Endothelial cell (in vitro differentiated cells): ENCODE measurements at regions not wholly inside any gene's neighbourhood (a gene's known extent, or its start where the extent isn't known, plus 50 kb on each side); places are given as distances from the start of the nearest gene placed in this dataset.

Experiments
- DNase-seq: peaks from one replicate; pipeline ENCODE4 v3.0.0; 2021; ENCODE audit warnings: low spot score
- H3K27ac Mint-ChIP-seq: one replicate; pipeline ENCODE4 v1.8.0; 2021; ENCODE audit warnings: mixed read lengths, inconsistent platforms; ENCODE audit not compliant: unreplicated experiment
- H3K27me3 Mint-ChIP-seq: one replicate; pipeline ENCODE4 v1.8.0; 2021; ENCODE audit warnings: mild to moderate bottlenecking, moderate library complexity, mixed read lengths, inconsistent platforms; ENCODE audit not compliant: unreplicated experiment
- H3K36me3 Mint-ChIP-seq: one replicate; pipeline ENCODE4 v1.8.0; 2021; ENCODE audit warnings: mild to moderate bottlenecking, low read depth, mixed read lengths, inconsistent platforms; ENCODE audit not compliant: unreplicated experiment
- H3K4me1 Mint-ChIP-seq: one replicate; pipeline ENCODE4 v1.8.0; 2021; ENCODE audit warnings: mild to moderate bottlenecking, mixed read lengths, inconsistent platforms; ENCODE audit not compliant: unreplicated experiment
- H3K4me3 Mint-ChIP-seq: one replicate; pipeline ENCODE4 v1.8.0; 2021; ENCODE audit warnings: mild to moderate bottlenecking, mixed read lengths, inconsistent platforms; ENCODE audit not compliant: unreplicated experiment
- H3K9me3 Mint-ChIP-seq: one replicate; pipeline ENCODE4 v1.8.0; 2021; ENCODE audit warnings: mixed read lengths, inconsistent platforms; ENCODE audit not compliant: unreplicated experiment
- TF ChIP-seq, protein P1 (sequence below): fragments of 200-600 bp; sonication (generic); IDR thresholded peaks from one replicate; pipeline ENCODE4 v1.5.0; 2021; ENCODE audit warnings: antibody characterized with exemption; ENCODE audit not compliant: unreplicated experiment

DNA sequence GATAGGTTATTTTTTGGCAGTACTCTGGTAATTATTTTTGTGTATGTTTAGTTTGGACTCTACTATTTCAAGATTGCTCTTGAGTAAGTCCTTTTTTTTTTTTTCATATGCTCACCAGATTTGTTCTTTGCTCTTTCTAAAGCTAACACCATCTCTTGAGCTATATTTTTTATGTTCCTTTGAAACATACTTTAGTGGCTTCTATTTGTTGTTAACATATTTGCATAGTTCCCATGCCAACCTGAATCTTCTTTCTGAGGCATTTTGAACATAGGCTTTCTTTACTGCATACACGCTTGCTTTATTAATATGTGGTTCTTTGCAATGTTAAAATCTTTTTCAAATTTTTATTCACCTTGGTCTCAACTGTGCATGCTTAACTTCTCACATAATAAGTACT, 1644.9 kb downstream of the SUCLG1 start:
- no peaks in the 10 kb centered on the region for H3K9me3 Mint-ChIP-seq
- no peak overlapping the region for H3K4me3 Mint-ChIP-seq
- no peaks in the 10 kb centered on the region for H3K36me3 Mint-ChIP-seq
- H3K4me1 Mint-ChIP-seq: peaks cover 3% of the 10 kb centered on the region
- H3K27me3 Mint-ChIP-seq: no peaks in the 10 kb centered on the region
- TF ChIP-seq, protein P1, sequence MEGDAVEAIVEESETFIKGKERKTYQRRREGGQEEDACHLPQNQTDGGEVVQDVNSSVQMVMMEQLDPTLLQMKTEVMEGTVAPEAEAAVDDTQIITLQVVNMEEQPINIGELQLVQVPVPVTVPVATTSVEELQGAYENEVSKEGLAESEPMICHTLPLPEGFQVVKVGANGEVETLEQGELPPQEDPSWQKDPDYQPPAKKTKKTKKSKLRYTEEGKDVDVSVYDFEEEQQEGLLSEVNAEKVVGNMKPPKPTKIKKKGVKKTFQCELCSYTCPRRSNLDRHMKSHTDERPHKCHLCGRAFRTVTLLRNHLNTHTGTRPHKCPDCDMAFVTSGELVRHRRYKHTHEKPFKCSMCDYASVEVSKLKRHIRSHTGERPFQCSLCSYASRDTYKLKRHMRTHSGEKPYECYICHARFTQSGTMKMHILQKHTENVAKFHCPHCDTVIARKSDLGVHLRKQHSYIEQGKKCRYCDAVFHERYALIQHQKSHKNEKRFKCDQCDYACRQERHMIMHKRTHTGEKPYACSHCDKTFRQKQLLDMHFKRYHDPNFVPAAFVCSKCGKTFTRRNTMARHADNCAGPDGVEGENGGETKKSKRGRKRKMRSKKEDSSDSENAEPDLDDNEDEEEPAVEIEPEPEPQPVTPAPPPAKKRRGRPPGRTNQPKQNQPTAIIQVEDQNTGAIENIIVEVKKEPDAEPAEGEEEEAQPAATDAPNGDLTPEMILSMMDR: no peak
- no peak overlapping the region for H3K27ac Mint-ChIP-seq
- DNase-seq: no peak

DNA sequence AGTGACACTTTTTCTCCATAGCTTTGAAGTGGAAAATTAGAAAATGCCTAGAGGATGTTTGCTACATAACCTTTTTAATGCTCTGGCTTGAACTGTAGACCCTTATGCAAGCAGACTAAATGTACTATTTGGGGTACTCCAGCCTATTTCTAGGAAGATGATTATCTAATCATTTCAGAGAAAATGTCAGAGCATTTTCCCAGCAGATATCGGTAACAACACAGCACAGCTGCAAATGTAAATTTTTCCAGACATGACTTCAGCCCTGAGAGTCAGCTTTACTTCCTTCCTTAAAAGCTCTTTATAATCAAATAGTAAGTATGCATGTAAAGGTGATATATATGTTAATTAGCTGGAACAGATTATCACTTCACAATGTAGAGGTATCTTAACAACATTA, 1647.1 kb downstream of the SUCLG1 start:
- no peak for DNase-seq
- no peak overlapping the region for H3K4me3 Mint-ChIP-seq
- H3K9me3 Mint-ChIP-seq: no peaks in the 10 kb centered on the region
- H3K4me1 Mint-ChIP-seq: peaks cover 3% of the 10 kb centered on the region
- no peak overlapping the region for H3K27ac Mint-ChIP-seq
- no peaks in the 10 kb centered on the region for H3K36me3 Mint-ChIP-seq
- TF ChIP-seq, protein P1: no peak
- H3K27me3 Mint-ChIP-seq: no peaks in the 10 kb centered on the region

DNA sequence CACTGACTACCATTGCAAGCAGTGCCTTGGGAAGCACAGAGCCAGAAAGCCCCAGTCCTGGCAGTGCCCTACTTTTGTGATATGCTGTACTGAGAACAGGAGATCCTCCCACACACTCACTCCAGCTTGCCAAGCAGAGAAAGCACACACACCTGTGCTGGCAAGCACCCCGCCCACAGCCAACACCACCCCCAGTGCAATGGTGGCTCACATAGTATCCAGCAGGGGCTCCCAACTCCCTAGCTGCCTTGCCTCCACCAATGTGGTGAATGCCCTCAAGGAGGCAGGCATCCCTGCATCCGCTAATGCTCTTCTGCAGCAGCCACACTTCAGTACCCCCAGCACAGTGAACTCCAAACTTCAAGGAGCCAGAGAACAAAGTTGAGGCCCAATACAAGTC, 1655.8 kb downstream of the SUCLG1 start:
- no peak for DNase-seq
- Mint-ChIP-seq H3K9me3 (no peaks in the 10 kb centered on the region), H3K27ac (no peak overlapping the region), H3K4me3 (no peak overlapping the region), H3K36me3 (no peaks in the 10 kb centered on the region), H3K27me3 (no peaks in the 10 kb centered on the region), H3K4me1 (no peaks in the 10 kb centered on the region)
- TF ChIP-seq, protein P1: no peak

DNA sequence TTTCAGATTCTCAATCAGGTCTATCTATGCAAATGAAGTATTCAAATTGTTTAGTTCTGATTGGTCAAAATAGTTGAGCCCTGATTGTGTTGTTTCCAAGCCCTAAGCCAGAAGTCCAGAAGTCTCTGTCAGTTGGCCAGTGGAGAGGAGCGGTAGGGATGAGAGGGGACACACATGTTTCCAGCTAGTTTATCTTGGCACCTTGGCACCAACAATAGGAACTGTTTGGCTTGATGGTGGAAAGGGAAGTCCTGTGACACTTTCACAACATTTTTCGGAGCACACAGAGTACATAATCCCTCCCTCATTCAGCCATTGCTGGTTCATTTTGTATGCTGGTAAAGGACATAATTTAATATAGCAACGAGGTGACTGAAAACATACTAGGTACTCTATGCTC, 1661.6 kb downstream of the SUCLG1 start:
- Mint-ChIP-seq H3K27me3 (no peaks in the 10 kb centered on the region), H3K9me3 (no peaks in the 10 kb centered on the region), H3K4me1 (no peaks in the 10 kb centered on the region), H3K36me3 (no peaks in the 10 kb centered on the region), H3K4me3 (no peak overlapping the region), H3K27ac (no peak overlapping the region)
- DNase-seq: no peak
- TF ChIP-seq, protein P1: no peak

DNA sequence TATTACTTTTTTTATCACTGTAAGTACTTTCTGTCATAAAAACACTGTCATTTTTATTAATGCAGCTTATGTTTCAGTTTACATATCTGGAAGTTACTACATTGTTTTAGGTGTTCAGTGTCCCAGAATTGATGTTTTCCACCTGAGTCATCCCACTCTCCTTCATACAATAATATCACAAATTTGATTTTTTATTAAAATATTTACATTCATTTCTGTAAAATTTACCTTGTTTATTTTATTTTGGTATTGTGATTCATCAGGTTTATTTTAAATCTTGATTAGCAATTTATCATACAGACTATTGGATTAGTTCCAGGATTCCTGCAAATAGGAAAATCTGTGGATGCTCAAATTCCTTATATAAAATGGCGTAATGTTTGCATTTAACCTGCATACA, 1662.9 kb downstream of the SUCLG1 start:
- DNase-seq: no peak
- H3K27me3 Mint-ChIP-seq: no peaks in the 10 kb centered on the region
- H3K4me1 Mint-ChIP-seq: no peaks in the 10 kb centered on the region
- TF ChIP-seq, protein P1: no peak
- no peaks in the 10 kb centered on the region for H3K36me3 Mint-ChIP-seq
- H3K4me3 Mint-ChIP-seq: no peak overlapping the region
- H3K27ac Mint-ChIP-seq: no peak overlapping the region
- no peaks in the 10 kb centered on the region for H3K9me3 Mint-ChIP-seq
